ENCODE measurements at regions not wholly inside any gene's neighbourhood (a gene's known extent, or its start where the extent isn't known, plus 50 kb on each side); places are given as distances from the start of the nearest gene placed in this dataset.

DNA sequence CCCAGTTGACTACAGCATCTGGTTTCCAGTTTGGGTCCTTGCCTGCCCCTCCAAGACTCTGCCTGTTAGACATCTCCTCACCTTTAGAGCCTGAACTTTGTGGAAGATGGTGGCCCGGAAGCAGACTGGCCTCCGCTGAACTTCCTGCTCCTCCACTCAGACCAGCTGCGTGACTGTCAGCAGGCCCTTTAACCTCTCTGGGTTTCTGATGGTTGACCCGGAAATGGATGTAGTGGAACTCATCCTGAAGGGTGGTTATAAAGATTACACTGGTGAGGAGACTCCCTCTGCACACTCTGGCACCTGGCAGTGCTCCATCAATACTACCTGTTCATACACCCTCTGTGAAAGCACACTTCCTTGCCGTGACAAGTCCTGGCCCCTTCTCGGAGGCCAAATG is 151.9 kb upstream of the TLE3 start:
- ATAC-seq = no peak
- no peaks in the 10 kb centered on the region for H4K20me1 ChIP-seq (replicated peaks; ENCODE audit: control insufficient read depth, insufficient read depth, low read length)
- no peaks in the 10 kb centered on the region for H3K79me2 ChIP-seq (ENCODE audit: control insufficient read depth, insufficient read depth, low read length)
- 12% methylated on average over 5 of the region's 6 CpGs for WGBS (ENCODE audit: insufficient coverage, low coverage, missing lambda C conversion rate)
- POLR2A ChIA-PET = no interaction called here
- FAIRE-seq = no peak
- peak; percentile 79 for TF ChIP-seq NR2C1 (IDR thresholded peaks at IDR 0.05)
- TF ChIP-seq NR2C1 (tag; IDR thresholded peaks at IDR 0.05) = peak; percentile 89
- peak; percentile 39; the same call in 1 of the 2 replicates for TF ChIP-seq GABPA (tag; conservative IDR thresholded peaks at IDR 0.05; ENCODE audit: low read depth)
- no peak; the same call in 1 of the 2 replicates for TF ChIP-seq NR2C2 (CRISPR knock-in tag; IDR thresholded peaks at IDR 0.05)
- peak; percentile 76 for TF ChIP-seq NR2C2 (tag; IDR thresholded peaks at IDR 0.05)
- no peak for TF ChIP-seq EWSR1 (IDR thresholded peaks at IDR 0.05; ENCODE audit: borderline replicate concordance, low read depth, partially characterized antibody)
- TF ChIP-seq ZNF146 (CRISPR knock-in tag; IDR thresholded peaks at IDR 0.05; ENCODE audit: unreplicated experiment) = no peak
- TF ChIP-seq, protein P1, sequence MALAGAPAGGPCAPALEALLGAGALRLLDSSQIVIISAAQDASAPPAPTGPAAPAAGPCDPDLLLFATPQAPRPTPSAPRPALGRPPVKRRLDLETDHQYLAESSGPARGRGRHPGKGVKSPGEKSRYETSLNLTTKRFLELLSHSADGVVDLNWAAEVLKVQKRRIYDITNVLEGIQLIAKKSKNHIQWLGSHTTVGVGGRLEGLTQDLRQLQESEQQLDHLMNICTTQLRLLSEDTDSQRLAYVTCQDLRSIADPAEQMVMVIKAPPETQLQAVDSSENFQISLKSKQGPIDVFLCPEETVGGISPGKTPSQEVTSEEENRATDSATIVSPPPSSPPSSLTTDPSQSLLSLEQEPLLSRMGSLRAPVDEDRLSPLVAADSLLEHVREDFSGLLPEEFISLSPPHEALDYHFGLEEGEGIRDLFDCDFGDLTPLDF (CRISPR knock-in tag; IDR thresholded peaks at IDR 0.05) = no peak
- no peak overlapping the region for H3K9ac ChIP-seq (ENCODE audit: insufficient read depth in 1 of 2, low read depth in 2 of 2, low read length in 2 of 2)
- H2AFZ ChIP-seq (ENCODE audit: low read depth, low read length) = no peak overlapping the region
- BruUV-seq (replicated peaks) = no TSS peak
- H3K4me1 ChIP-seq (replicated peaks in 1 of 2; ENCODE audit: control insufficient read depth in 2 of 2, insufficient read depth in 2 of 2, low read length in 2 of 2) = no peaks in the 10 kb centered on the region; a peak in 1 of 5 replicates
- intact Hi-C loops (cut with micrococcal nuclease) = no loop called here
- no peak overlapping the region for H3K4me2 ChIP-seq (ENCODE audit: insufficient read depth, low read length)
- H3K9me3 ChIP-seq (replicated peaks; ENCODE audit: control insufficient read depth, insufficient read depth, low read depth, low read length) = no peaks in the 10 kb centered on the region
- peaks cover 25 to 71% of the 10 kb centered on the region in 2 experiments for H3K27me3 ChIP-seq (ENCODE audit: control insufficient read depth in 2 of 2, insufficient read depth in 2 of 2, low read length in 2 of 2)
- no peaks in the 10 kb centered on the region for H3K9me1 ChIP-seq (ENCODE audit: control insufficient read depth, insufficient read depth, low read length)
- no peak overlapping the region for H3K4me3 ChIP-seq
- H3K27ac ChIP-seq (ENCODE audit: extremely low read depth, low read depth, low read length) = no peak overlapping the region
- CTCF ChIA-PET (ENCODE audit: low intra/inter-chr PET ratio) = no interaction called here
- in situ Hi-C loops (cut with MboI) = no loop called here
- H3K36me3 ChIP-seq (ENCODE audit: control insufficient read depth, insufficient read depth, low read length) = no peaks in the 10 kb centered on the region
- no peak for DNase-seq (ENCODE audit: extremely low read depth in 1 of 4, low spot score in 3 of 4)
